PC-3 (cell line): ENCODE measurements at regions not wholly inside any gene's neighbourhood (a gene's known extent, or its start where the extent isn't known, plus 50 kb on each side); places are given as distances from the start of the nearest gene placed in this dataset.
A peak's percentile ranks its signal among the peaks of the same experiment; 100 is the strongest.

ENCODE experiments used
- ATAC-seq: fragments of 200-7000 bp; cut with Tn5 transposase; 2 replicates; pipeline ENCODE4 v1.9.1; 2020; ENCODE audit warnings: mild to moderate bottlenecking, moderate library complexity
- BruUV-seq: library from RNA; stranded (reverse); fragments of 400-500 nt; replicated peaks from 2 replicates; lab custom pipeline; 2021; lab: Mats Ljungman, UMichigan
- CTCF ChIA-PET: fragments of 300-600 bp; sonication (Branson Sonifier 250); formaldehyde crosslinking; loops from one replicate; lab custom pipeline; 2022; ENCODE audit warnings: antibody characterized with exemption; lab: Charles Lee
- POLR2A ChIA-PET: fragments of 300-600 bp; sonication (Branson Sonifier 250); formaldehyde crosslinking; loops from one replicate; lab custom pipeline; 2022; ENCODE audit warnings: antibody characterized with exemption; ENCODE audit not compliant: unreplicated experiment; lab: Charles Lee
- DNase-seq: peaks from one replicate; pipeline ENCODE4 v3.0.0-alpha.2; 2015
- H2AFZ ChIP-seq: fragments of 300-600 bp; sonication (generic); 2 replicates; pipeline ENCODE4 v1.6.0; 2016; ENCODE audit warnings: antibody characterized with exemption, low read length
- H3F3A ChIP-seq: fragments of 300-600 bp; sonication (generic); one replicate; pipeline ENCODE4 v1.6.0; 2017; ENCODE audit warnings: antibody characterized with exemption, low read length, control low read depth, mild to moderate bottlenecking; ENCODE audit not compliant: unreplicated experiment
- H3K27ac ChIP-seq: fragments of 300-600 bp; sonication (generic); 2 replicates; pipeline ENCODE4 v1.5.1; 2016; ENCODE audit warnings: mild to moderate bottlenecking, low read length
- H3K27me3 ChIP-seq: fragments of 300-600 bp; sonication (generic); 2 replicates; pipeline ENCODE4 v1.6.1; 2016; ENCODE audit warnings: low read length, mixed read lengths
- H3K36me3 ChIP-seq: fragments of 300-600 bp; sonication (generic); 2 replicates; pipeline ENCODE4 v1.6.1; 2016; ENCODE audit warnings: low read depth, mixed run types, low read length, mixed read lengths
- H3K4me1 ChIP-seq: fragments of 300-600 bp; sonication (generic); 2 replicates; pipeline ENCODE4 v1.5.1; 2016; ENCODE audit warnings: low read length; ENCODE audit not compliant: insufficient read depth
- H3K4me2 ChIP-seq: fragments of 300-600 bp; sonication (generic); 2 replicates; pipeline ENCODE4 v1.6.0; 2016; ENCODE audit warnings: low read length
- H3K4me3 ChIP-seq: fragments of 300-600 bp; sonication (generic); 2 replicates; pipeline ENCODE4 v1.5.1; 2016; ENCODE audit warnings: mild to moderate bottlenecking, low read length, mixed read lengths
- H3K79me2 ChIP-seq: fragments of 300-600 bp; sonication (generic); 2 replicates; pipeline ENCODE4 v1.6.1; 2017; ENCODE audit warnings: low read length, mixed read lengths
- H3K9ac ChIP-seq: fragments of 300-600 bp; sonication (generic); 2 replicates; pipeline ENCODE4 v1.6.0; 2016; ENCODE audit warnings: mild to moderate bottlenecking, low read length
- H3K9me2 ChIP-seq: fragments of 300-600 bp; sonication (generic); replicated peaks from 2 replicates; pipeline ENCODE4 v1.6.1; 2016; ENCODE audit warnings: mixed run types, low read length, mixed read lengths
- H3K9me3 ChIP-seq: fragments of 300-600 bp; sonication (generic); 2 replicates; pipeline ENCODE4 v1.6.1; 2016; ENCODE audit warnings: low read length, mixed read lengths
- H4K20me1 ChIP-seq: fragments of 300-600 bp; sonication (generic); 2 replicates; pipeline ENCODE4 v1.6.1; 2016; ENCODE audit warnings: low read length, mixed read lengths
- CTCF ChIP-seq: fragments of 300-600 bp; sonication (generic); conservative IDR thresholded peaks from 2 replicates; pipeline ENCODE4 v1.5.1; 2017; ENCODE audit warnings: antibody characterized with exemption, low read depth, mild to moderate bottlenecking, low read length
- EZH2 ChIP-seq: fragments of 300-600 bp; sonication (generic); IDR thresholded peaks from one replicate; pipeline ENCODE4 v1.6.1; 2017; ENCODE audit warnings: antibody characterized with exemption, mild to moderate bottlenecking, low read length; ENCODE audit not compliant: unreplicated experiment
- EZH2phosphoT487 ChIP-seq: fragments of 300-600 bp; sonication (generic); IDR thresholded peaks from 2 replicates; pipeline ENCODE4 v1.6.1; 2018; ENCODE audit warnings: mild to moderate bottlenecking, antibody characterized with exemption, low read length, borderline replicate concordance
- intact Hi-C: fragments of 100-400 bp; cut with micrococcal nuclease; formaldehyde crosslinking; loops from 2 replicates; pipeline ENCODE4 v1.9.0; 2023

GRCh38 chr20:59515013-59515905, 89.1 kb upstream of the PHACTR3 start:
- no peak overlapping the region for H2AFZ ChIP-seq
- TF ChIP-seq EZH2 (no peak), CTCF (peak; percentile 80)
- no peaks in the 10 kb centered on the region for H3F3A ChIP-seq
- H4K20me1 ChIP-seq, result no peaks in the 10 kb centered on the region
- no peak overlapping the region for H3K27ac ChIP-seq
- peak; percentile 78 for DNase-seq
- H3K27me3 ChIP-seq, result peaks cover 35% of the 10 kb centered on the region
- no peak overlapping the region for H3K4me3 ChIP-seq
- ChIA-PET CTCF (interaction anchor here (1.5 kb wide), 1 partner anchor 19 kb away, joined by 3 read pairs; no protein-coding TSS in a partner anchor), POLR2A (no interaction called here)
- no TSS peak for BruUV-seq
- H3K36me3 ChIP-seq, result no peaks in the 10 kb centered on the region
- intact Hi-C loops, result loop anchor here (1.0 kb wide), 1 partner anchor 10 kb away; no protein-coding TSS in a partner anchor
- ATAC-seq, result peak; percentile 94
- H3K9me3 ChIP-seq, result no peaks in the 10 kb centered on the region
- no peak overlapping the region for H3K9ac ChIP-seq
- H3K9me2 ChIP-seq, result no peaks in the 10 kb centered on the region
- H3K79me2 ChIP-seq, result no peaks in the 10 kb centered on the region
- H3K4me1 ChIP-seq, result no peaks in the 10 kb centered on the region
- no peak overlapping the region for H3K4me2 ChIP-seq

- H3K79me2 ChIP-seq, result no peaks in the 10 kb centered on the region
- H3F3A ChIP-seq, result no peaks in the 10 kb centered on the region
- ATAC-seq, result no peak
- no peak overlapping the region for H3K4me3 ChIP-seq
- ChIA-PET CTCF (no interaction called here), POLR2A (no interaction called here)
- no peak overlapping the region for H3K4me2 ChIP-seq
- no peaks in the 10 kb centered on the region for H3K4me1 ChIP-seq
- no peaks in the 10 kb centered on the region for H3K36me3 ChIP-seq
- no TSS peak for BruUV-seq
- no peak overlapping the region for H3K27ac ChIP-seq
- H2AFZ ChIP-seq, result no peak overlapping the region
- TF ChIP-seq EZH2phosphoT487 (no peak), CTCF (peak; percentile 6)
- intact Hi-C loops, result loop anchor here (1.0 kb wide), 1 partner anchor 9 kb away; no protein-coding TSS in a partner anchor
- H4K20me1 ChIP-seq, result no peaks in the 10 kb centered on the region
- H3K27me3 ChIP-seq, result peaks cover 38% of the 10 kb centered on the region
- no peak overlapping the region for H3K9ac ChIP-seq
- DNase-seq, result no peak
- H3K9me2 ChIP-seq, result no peaks in the 10 kb centered on the region
- no peaks in the 10 kb centered on the region for H3K9me3 ChIP-seq
These were observed 88.5 kb upstream of the PHACTR3 start for GRCh38 chr20:59515906-59516209.
